LNCaP clone FGC (cell line): ENCODE measurements at regions not wholly inside any gene's neighbourhood (a gene's known extent, or its start where the extent isn't known, plus 50 kb on each side); places are given as distances from the start of the nearest gene placed in this dataset.

Experiments used
- DNase-seq: peaks from one replicate; pipeline ENCODE4 v3.0.0-alpha.2; 2011; ENCODE audit warnings: low read depth
- H3K4me3 ChIP-seq: 2 replicates; pipeline ENCODE4 v1.5.1; 2011; ENCODE audit warnings: mild to moderate bottlenecking, low read depth, low read length, control low read depth
- TF ChIP-seq, protein P1 (sequence below): IDR thresholded peaks from 2 replicates; pipeline ENCODE4 v1.5.1; 2012; ENCODE audit warnings: mild to moderate bottlenecking; ENCODE audit not compliant: control insufficient read depth, insufficient read depth; ENCODE audit errors: extremely low read depth

DNA sequence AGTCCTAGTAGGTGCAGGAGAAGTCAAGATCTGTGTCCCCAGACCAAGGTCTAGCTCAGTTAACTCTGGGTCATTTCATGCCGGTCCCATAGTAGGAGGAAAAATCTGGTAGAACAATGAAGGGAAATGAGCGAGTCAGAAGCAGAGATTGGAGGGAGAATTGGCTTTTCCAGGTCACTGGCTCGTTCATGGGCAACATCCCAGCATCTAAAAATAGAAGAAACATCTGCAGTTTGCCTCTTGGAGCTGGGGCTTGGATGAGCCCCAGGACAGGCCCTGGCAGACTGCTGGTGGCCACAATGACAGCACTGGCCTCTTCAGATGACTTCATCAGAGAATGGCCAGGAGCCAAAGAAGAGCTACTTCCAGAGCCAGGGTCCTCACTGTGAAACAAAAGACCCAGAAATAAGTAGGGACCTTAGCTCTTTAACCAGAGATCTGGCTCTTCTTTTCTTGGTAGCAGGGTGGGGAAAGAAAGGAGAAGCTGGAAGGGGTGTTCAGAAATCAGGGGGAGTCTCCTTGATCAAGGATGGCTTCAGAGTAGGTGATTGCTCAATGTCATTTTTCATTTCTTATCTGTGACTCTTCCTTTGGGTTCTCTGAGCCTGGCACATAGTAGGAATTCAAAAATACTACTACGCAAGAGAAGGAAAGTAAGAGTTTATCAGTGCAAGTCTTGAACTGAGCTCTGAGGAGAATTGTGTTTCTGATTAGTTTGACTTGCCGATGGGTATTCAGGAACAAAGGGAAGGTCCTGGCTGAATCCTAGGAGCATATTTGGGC, 102.6 kb downstream of the TMPRSS5 start:
- no peak overlapping the region for H3K4me3 ChIP-seq
- DNase-seq: no peak
- TF ChIP-seq, protein P1, sequence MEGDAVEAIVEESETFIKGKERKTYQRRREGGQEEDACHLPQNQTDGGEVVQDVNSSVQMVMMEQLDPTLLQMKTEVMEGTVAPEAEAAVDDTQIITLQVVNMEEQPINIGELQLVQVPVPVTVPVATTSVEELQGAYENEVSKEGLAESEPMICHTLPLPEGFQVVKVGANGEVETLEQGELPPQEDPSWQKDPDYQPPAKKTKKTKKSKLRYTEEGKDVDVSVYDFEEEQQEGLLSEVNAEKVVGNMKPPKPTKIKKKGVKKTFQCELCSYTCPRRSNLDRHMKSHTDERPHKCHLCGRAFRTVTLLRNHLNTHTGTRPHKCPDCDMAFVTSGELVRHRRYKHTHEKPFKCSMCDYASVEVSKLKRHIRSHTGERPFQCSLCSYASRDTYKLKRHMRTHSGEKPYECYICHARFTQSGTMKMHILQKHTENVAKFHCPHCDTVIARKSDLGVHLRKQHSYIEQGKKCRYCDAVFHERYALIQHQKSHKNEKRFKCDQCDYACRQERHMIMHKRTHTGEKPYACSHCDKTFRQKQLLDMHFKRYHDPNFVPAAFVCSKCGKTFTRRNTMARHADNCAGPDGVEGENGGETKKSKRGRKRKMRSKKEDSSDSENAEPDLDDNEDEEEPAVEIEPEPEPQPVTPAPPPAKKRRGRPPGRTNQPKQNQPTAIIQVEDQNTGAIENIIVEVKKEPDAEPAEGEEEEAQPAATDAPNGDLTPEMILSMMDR: no peak

DNA sequence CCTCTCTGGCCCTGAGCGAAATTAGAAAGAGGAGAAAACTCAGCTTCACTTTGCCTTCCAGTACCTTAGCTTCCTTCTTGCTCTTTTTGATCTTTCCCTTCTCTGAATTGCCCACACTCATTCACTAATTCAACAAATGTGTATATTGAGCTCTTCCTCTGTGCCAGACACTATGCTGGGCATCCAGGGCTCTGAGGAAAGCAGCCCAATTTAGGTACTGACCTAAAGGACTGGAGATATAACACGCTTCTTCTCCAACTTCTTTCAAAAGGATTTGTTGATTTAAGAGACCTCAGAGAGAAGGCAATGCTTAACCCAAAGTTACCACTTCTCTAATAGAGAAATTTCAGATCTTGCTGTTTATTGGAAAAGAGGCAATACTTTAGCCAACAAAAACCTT, 103.6 kb downstream of the TMPRSS5 start:
- TF ChIP-seq, protein P1: no peak
- no peak for DNase-seq
- H3K4me3 ChIP-seq: no peak overlapping the region

DNA sequence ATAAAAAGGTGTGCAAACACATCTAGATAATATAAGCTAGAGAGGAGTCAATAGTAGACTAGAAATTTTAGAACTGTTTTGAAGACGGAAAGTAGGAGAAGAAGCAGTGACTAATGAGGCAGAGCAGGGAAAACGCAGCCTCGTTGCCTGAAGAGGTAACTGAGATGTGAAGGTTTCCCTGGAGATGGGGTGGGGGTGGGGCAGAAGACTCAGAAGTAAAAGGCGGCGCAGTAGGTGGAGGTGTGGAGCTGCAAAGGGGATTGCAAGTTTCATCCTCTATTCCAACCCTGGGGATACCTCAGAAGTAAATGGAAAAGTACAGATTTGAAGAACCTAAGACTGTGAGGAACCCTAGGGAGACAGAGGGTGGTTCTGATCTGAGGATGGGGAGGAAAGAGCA, 109.5 kb downstream of the TMPRSS5 start:
- no peak for DNase-seq
- TF ChIP-seq, protein P1: no peak
- H3K4me3 ChIP-seq: no peak overlapping the region

DNA sequence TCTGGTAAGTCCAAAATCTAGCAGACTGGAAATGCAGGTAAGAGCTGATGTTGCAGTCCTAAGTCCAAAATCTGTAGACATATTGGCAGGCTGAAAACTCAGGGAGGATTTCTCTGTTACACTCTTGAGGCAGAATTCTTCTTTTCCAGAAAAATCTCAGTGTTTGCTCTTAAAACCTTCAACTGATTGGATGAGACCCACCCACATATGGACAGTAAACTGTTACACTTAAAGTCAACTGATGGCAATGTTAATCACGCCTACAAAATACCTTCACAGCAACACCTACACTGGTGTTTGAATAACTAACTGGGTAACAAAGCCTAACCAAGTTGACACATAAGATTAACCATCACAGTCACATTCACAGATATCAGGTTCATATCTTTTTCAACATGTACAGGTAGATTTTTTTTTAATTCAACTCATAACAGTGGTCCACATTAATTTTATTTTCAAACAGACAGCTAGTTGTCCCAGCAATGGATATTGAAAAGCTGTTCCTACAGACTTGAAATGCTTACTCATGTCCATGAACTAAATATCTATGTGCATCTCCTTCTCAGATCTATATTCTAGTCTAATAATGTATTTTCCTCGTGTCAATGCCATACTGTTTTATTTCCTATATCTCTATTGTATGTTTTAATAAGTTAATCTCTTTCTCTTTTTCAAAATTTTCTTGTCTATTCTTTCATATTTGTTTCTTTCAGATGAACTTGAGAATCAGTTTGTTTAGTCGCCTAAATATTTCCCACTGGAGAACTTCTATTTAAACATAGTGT, 110.1 kb downstream of the TMPRSS5 start:
- TF ChIP-seq, protein P1: no peak
- no peak overlapping the region for H3K4me3 ChIP-seq
- DNase-seq: no peak

DNA sequence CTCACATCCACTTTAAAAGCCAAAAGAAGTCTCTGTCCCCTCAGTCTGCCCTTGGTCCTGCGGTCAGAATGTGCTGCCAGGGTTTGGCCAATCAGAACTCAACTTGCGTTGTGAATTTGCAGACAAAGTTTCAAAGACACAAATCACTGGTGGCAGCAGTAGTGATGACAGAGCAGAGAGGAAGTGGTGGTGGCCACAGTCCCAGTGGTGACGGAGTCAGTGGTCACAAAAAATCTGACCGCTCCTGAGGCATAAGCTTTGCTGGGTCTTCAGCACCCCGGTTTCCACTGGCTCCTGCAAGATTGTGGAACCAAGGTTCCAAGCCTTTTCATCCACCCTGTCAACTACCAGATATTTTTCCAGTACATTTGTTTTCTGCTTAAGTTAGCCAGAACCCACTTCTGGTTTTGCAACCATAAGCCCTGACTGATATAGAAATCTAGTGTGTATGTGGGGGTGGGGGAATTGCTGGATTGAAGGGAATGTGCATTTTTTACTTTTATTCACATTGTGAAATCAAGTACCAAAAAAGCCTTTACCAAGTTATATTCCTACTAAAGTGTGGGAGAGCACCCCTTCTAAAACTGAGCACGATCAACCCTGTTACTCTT, 112.3 kb downstream of the TMPRSS5 start:
- H3K4me3 ChIP-seq: no peak overlapping the region
- TF ChIP-seq, protein P1: no peak
- DNase-seq: no peak

DNA sequence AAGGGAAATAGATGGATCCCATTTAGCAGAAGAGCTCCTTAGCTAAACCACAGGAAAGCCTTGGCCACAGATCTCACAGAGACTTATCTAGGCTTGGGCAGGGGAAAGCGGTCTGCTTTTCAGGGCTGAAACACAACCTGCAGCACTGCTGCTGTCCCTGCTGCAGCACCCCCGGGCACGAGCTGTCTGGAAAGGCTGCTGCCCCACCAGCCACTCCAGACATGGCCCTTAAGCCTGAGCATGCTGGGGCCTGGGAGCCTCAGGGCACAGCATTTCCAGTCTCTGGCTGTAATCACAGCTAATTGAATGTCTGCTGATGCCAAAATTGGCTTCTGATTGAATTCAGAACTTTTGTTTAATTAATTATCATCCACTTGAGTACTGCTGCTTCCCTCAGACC, 115.0 kb downstream of the TMPRSS5 start:
- DNase-seq: no peak
- H3K4me3 ChIP-seq: no peak overlapping the region
- TF ChIP-seq, protein P1: no peak
